ENCODE measurements at regions not wholly inside any gene's neighbourhood (a gene's known extent, or its start where the extent isn't known, plus 50 kb on each side); places are given as distances from the start of the nearest gene placed in this dataset.

DNA sequence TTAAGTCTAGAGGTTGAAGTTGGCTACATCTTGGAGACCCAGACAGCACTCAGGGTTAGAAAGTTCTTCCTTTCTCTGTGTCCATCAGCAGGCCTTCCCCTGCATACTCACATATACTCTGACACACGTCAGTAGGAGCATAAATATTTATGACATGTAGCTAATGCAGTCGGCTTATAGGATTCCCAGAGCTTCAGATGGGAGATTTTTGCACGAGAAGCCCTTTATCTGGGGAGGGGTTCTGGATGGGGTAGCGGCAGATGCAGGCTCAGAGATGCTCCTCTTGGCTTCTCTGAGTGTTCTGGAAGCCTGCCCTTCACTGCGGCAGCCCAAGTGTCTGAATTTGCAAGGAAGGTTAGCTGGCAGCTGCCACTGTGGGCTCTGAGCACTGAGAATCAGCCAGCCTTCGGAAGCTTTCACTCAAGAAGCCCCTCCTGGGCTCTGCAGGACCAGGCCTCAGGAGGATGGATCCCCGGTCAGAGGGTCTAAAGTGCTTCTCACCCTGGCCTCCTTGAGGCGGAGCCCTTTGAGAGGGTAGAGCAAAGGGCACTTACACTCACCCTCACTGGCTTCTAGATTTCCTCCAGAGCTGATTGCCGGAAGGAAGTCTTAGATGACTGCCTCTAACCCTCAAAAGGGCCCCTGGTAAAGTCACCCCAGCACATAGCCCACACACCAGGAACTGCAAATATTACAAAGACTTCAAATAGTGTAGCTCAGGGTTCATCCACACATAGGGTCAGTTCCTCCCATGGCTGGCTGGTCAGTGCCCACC is 68.1 kb upstream of the NFASC start:
- Histone ChIP-seq H2AFZ (ENCODE audit: low read length) (no peak overlapping the region), H3K9ac (ENCODE audit: insufficient read depth, low read depth, low read length) (no peak overlapping the region), H3K4me1 (ENCODE audit: insufficient read depth, low read length) (peaks cover 11% of the 10 kb centered on the region), H3K36me3 (replicated peaks in 1 of 2; ENCODE audit: control insufficient read depth in 1 of 2, insufficient read depth in 2 of 2, low read length in 2 of 2) (no peaks in the 10 kb centered on the region), H3K79me2 (ENCODE audit: insufficient read depth, low read length) (no peaks in the 10 kb centered on the region), H4K20me1 (ENCODE audit: insufficient read depth, low read length) (no peaks in the 10 kb centered on the region), H3K9me3 (ENCODE audit: low read length) (no peaks in the 10 kb centered on the region), H3K4me2 (ENCODE audit: low read depth, low read length) (no peak overlapping the region), H3K27me3 (ENCODE audit: control insufficient read depth in 1 of 2, insufficient read depth in 2 of 2, low read length in 2 of 2) (no peaks in the 10 kb centered on the region; a peak in 1 of 5 replicates), H3K4me3 (replicated peaks in 1 of 3; ENCODE audit: insufficient read depth in 1 of 3, low read depth in 2 of 3, low read length in 3 of 3) (no peak overlapping the region), H3K27ac (ENCODE audit: extremely low read length, insufficient read depth, low read length) (no peak overlapping the region)
- no peak for TF ChIP-seq ZNF569 (CRISPR knock-in tag; IDR thresholded peaks at IDR 0.05; ENCODE audit: borderline replicate concordance)
- TF ChIP-seq ZNF34 (CRISPR knock-in tag; IDR thresholded peaks at IDR 0.05; ENCODE audit: borderline replicate concordance), result no peak
- TF ChIP-seq ZNF281 (CRISPR knock-in tag; IDR thresholded peaks at IDR 0.05; ENCODE audit: borderline replicate concordance), result no peak
- no peak for TF ChIP-seq SCMH1 (CRISPR knock-in tag; IDR thresholded peaks at IDR 0.05; ENCODE audit: borderline replicate concordance)
- TF ChIP-seq, protein P1, sequence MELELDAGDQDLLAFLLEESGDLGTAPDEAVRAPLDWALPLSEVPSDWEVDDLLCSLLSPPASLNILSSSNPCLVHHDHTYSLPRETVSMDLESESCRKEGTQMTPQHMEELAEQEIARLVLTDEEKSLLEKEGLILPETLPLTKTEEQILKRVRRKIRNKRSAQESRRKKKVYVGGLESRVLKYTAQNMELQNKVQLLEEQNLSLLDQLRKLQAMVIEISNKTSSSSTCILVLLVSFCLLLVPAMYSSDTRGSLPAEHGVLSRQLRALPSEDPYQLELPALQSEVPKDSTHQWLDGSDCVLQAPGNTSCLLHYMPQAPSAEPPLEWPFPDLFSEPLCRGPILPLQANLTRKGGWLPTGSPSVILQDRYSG (CRISPR knock-in tag; IDR thresholded peaks at IDR 0.05), result no peak
- TF ChIP-seq ERF (CRISPR knock-in tag; IDR thresholded peaks at IDR 0.05), result no peak
- TF ChIP-seq KDM3A (CRISPR knock-in tag; IDR thresholded peaks at IDR 0.05; ENCODE audit: low read depth), result no peak
- TF ChIP-seq ZNF615 (CRISPR knock-in tag; IDR thresholded peaks at IDR 0.05; ENCODE audit: borderline replicate concordance), result no peak
- TF ChIP-seq ZNF614 (CRISPR knock-in tag; IDR thresholded peaks at IDR 0.05; ENCODE audit: borderline replicate concordance), result no peak
- no peak for TF ChIP-seq ZSCAN12 (CRISPR knock-in tag; IDR thresholded peaks at IDR 0.05)
- TF ChIP-seq MYC (CRISPR knock-in tag; IDR thresholded peaks at IDR 0.05; ENCODE audit: borderline replicate concordance), result no peak
- TF ChIP-seq POGZ (CRISPR knock-in tag; IDR thresholded peaks at IDR 0.05), result no peak
- TF ChIP-seq ZNF441 (CRISPR knock-in tag; IDR thresholded peaks at IDR 0.05; ENCODE audit: borderline replicate concordance), result no peak
- TF ChIP-seq GZF1 (CRISPR knock-in tag; IDR thresholded peaks at IDR 0.05), result no peak
- TF ChIP-seq, protein P2, sequence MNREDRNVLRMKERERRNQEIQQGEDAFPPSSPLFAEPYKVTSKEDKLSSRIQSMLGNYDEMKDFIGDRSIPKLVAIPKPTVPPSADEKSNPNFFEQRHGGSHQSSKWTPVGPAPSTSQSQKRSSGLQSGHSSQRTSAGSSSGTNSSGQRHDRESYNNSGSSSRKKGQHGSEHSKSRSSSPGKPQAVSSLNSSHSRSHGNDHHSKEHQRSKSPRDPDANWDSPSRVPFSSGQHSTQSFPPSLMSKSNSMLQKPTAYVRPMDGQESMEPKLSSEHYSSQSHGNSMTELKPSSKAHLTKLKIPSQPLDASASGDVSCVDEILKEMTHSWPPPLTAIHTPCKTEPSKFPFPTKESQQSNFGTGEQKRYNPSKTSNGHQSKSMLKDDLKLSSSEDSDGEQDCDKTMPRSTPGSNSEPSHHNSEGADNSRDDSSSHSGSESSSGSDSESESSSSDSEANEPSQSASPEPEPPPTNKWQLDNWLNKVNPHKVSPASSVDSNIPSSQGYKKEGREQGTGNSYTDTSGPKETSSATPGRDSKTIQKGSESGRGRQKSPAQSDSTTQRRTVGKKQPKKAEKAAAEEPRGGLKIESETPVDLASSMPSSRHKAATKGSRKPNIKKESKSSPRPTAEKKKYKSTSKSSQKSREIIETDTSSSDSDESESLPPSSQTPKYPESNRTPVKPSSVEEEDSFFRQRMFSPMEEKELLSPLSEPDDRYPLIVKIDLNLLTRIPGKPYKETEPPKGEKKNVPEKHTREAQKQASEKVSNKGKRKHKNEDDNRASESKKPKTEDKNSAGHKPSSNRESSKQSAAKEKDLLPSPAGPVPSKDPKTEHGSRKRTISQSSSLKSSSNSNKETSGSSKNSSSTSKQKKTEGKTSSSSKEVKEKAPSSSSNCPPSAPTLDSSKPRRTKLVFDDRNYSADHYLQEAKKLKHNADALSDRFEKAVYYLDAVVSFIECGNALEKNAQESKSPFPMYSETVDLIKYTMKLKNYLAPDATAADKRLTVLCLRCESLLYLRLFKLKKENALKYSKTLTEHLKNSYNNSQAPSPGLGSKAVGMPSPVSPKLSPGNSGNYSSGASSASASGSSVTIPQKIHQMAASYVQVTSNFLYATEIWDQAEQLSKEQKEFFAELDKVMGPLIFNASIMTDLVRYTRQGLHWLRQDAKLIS (CRISPR knock-in tag; IDR thresholded peaks at IDR 0.05), result no peak
- DNase-seq (ENCODE audit: low spot score), result no peak
- 5% methylated on average over 3 of the region's 9 CpGs for WGBS (ENCODE audit: low lambda C conversion rate)
- FAIRE-seq, result no peak
- in situ Hi-C loops (cut with HindIII; ENCODE audit: extremely low pct_ligation_motif_present, low pct_unique_long_range_greater_than_20kb), result loop anchor here (10.0 kb wide), 1 partner anchor 238 kb away; no protein-coding TSS in a partner anchor
- no TSS peak for BruUV-seq (replicated peaks)
- ChIA-PET POLR2A (no interaction called here), CTCF (ENCODE audit: low intra/inter-chr PET ratio, low total read pairs) (no interaction called here)
- intact Hi-C loops (cut with micrococcal nuclease; ENCODE audit: unreplicated experiment), result no loop called here
- no peak for ATAC-seq
